ENCODE measurements at regions not wholly inside any gene's neighbourhood (a gene's known extent, or its start where the extent isn't known, plus 50 kb on each side); places are given as distances from the start of the nearest gene placed in this dataset.

GRCh38 chr3:107240183-107241091 lies 136.8 kb upstream of the CCDC54 start:
- TF ChIP-seq, protein P1, sequence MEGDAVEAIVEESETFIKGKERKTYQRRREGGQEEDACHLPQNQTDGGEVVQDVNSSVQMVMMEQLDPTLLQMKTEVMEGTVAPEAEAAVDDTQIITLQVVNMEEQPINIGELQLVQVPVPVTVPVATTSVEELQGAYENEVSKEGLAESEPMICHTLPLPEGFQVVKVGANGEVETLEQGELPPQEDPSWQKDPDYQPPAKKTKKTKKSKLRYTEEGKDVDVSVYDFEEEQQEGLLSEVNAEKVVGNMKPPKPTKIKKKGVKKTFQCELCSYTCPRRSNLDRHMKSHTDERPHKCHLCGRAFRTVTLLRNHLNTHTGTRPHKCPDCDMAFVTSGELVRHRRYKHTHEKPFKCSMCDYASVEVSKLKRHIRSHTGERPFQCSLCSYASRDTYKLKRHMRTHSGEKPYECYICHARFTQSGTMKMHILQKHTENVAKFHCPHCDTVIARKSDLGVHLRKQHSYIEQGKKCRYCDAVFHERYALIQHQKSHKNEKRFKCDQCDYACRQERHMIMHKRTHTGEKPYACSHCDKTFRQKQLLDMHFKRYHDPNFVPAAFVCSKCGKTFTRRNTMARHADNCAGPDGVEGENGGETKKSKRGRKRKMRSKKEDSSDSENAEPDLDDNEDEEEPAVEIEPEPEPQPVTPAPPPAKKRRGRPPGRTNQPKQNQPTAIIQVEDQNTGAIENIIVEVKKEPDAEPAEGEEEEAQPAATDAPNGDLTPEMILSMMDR (IDR thresholded peaks at IDR 0.05): no peak
- TF ChIP-seq POLR2A (IDR thresholded peaks at IDR 0.05): peak; percentile 43 to 70
